Ovary (tissue), 7 donors: ENCODE measurements at regions not wholly inside any gene's neighbourhood (a gene's known extent, or its start where the extent isn't known, plus 50 kb on each side); places are given as distances from the start of the nearest gene placed in this dataset.

Experiments
- DNase-seq, 5 donors: peaks; one replicate each; pipeline ENCODE4 v3.0.0-alpha.2; 2019 to 2020
- H3K27ac ChIP-seq, 2 donors: fragments of 200-600 bp; one replicate each; pipeline versions ENCODE4 v1.5.1 to v1.8.0; 2019 to 2022
- H3K27me3 ChIP-seq: fragments of 200-600 bp; one replicate; pipeline ENCODE4 v1.8.0; 2022
- H3K36me3 ChIP-seq: fragments of 200-600 bp; sonication (generic); one replicate; pipeline ENCODE4 v1.5.1; 2019
- H3K4me1 ChIP-seq: one replicate; pipeline ENCODE4 v1.8.1; 2013; ENCODE audit warnings: mild to moderate bottlenecking, moderate library complexity; ENCODE audit not compliant: insufficient read depth
- H3K4me3 ChIP-seq: fragments of 200-600 bp; sonication (generic); one replicate; pipeline ENCODE4 v1.5.1; 2017
- H3K9me3 ChIP-seq, 2 donors: fragments of 200-600 bp in 1 of 2; sonication (generic) in 1 of 2; one replicate each; pipeline versions ENCODE4 v1.5.1 to v1.8.1; 2013 to 2019; ENCODE audit warnings: mild to moderate bottlenecking in 1 of 2, moderate library complexity in 1 of 2
- CTCF ChIP-seq, 3 donors: fragments of 450-650 bp in 2 of 3; fragments of 200-600 bp in 1 of 3; IDR thresholded peaks; one replicate each; pipeline versions ENCODE4 v1.5.1 to v1.8.0; 2016 to 2022; ENCODE audit warnings: antibody characterized with exemption in 3 of 3, mild to moderate bottlenecking in 1 of 3
- EP300 ChIP-seq: sonication (generic); formaldehyde crosslinking; IDR thresholded peaks from one replicate; pipeline ENCODE4 v1.6.1; 2017; ENCODE audit warnings: antibody characterized with exemption
- POLR2A ChIP-seq: fragments of 450-650 bp; IDR thresholded peaks from one replicate; pipeline ENCODE4 v1.6.1; 2017; ENCODE audit warnings: antibody characterized with exemption, mild to moderate bottlenecking, moderate library complexity
- WGBS, 3 donors: extraction: QIAGEN DNeasy Blood & Tissue Kit in 1 of 3; methylation state at CpG; one replicate each; pipeline versions ENCODE4 v1.1.5 to v1.1.7; 2013 to 2017; 5-methylcytosine and 5-hydroxymethylcytosine counted together
- intact Hi-C, 4 donors: fragments of 100-400 bp; cut with DNase I; formaldehyde crosslinking; loops; one replicate each; pipeline versions ENCODE4 v1.11.0 to v1.15.1; 2022 to 2023
- donor health status: DM: no; HTN: no; CAD: no; lungs with moderate emphysema.
- donor health status: DM: no; HTN: no; CAD: no.
- donor health status: Bipolar disorder and iron deficiency.
- donor health status: DM: no; HTN: no; CAD: no.
- donor health status: DM: yes; HTN: yes; CAD: no.

GRCh38 chr1:66435541-66435940 is 98.4 kb upstream of the SGIP1 start:
- DNase-seq, result no peak
- WGBS, 3 donors, result 51 to 56% (median 54%) methylated on average over 1 of the region's 1 CpG
- H3K4me1 ChIP-seq, result no peaks in the 10 kb centered on the region
- H3K27me3 ChIP-seq, result no peaks in the 10 kb centered on the region
- intact Hi-C loops, result no loop called here
- TF ChIP-seq CTCF (IDR thresholded peaks at IDR 0.05), result no peak
- no peak for TF ChIP-seq POLR2A
- TF ChIP-seq EP300, result no peak
- no peak overlapping the region for H3K4me3 ChIP-seq
- H3K9me3 ChIP-seq, result no peaks in the 10 kb centered on the region
- H3K36me3 ChIP-seq, result no peaks in the 10 kb centered on the region
- no peak overlapping the region for H3K27ac ChIP-seq

- no peak overlapping the region for H3K4me3 ChIP-seq
- TF ChIP-seq CTCF (IDR thresholded peaks at IDR 0.05), result no peak
- TF ChIP-seq EP300, result no peak
- TF ChIP-seq POLR2A, result no peak
- no peaks in the 10 kb centered on the region for H3K9me3 ChIP-seq
- no peak for DNase-seq
- no peaks in the 10 kb centered on the region for H3K4me1 ChIP-seq
- no peak overlapping the region for H3K27ac ChIP-seq
- H3K27me3 ChIP-seq, result no peaks in the 10 kb centered on the region
- WGBS, 3 donors, result 80 to 81% (median 80%) methylated on average over 4 of the region's 4 CpGs
- no peaks in the 10 kb centered on the region for H3K36me3 ChIP-seq
- intact Hi-C loops, result no loop called here
Measured at GRCh38 chr1:66436378-66437135, 97.4 kb upstream of the SGIP1 start.

- WGBS, 3 donors, result 78 to 87% (median 86%) methylated on average over 2 of the region's 2 CpGs
- intact Hi-C loops, result no loop called here
- Histone ChIP-seq H3K9me3 (no peaks in the 10 kb centered on the region), H3K36me3 (no peaks in the 10 kb centered on the region), H3K4me3 (no peak overlapping the region), H3K4me1 (no peaks in the 10 kb centered on the region), H3K27ac (no peak overlapping the region), H3K27me3 (no peaks in the 10 kb centered on the region)
- no peak for DNase-seq
- TF ChIP-seq POLR2A, result no peak
- no peak for TF ChIP-seq EP300
- no peak for TF ChIP-seq CTCF (IDR thresholded peaks at IDR 0.05)
Measured at GRCh38 chr1:66437136-66437401, 96.9 kb upstream of the SGIP1 start.

GRCh38 chr1:66438062-66438461 is 95.9 kb upstream of the SGIP1 start:
- no peak overlapping the region for H3K4me3 ChIP-seq
- 86 to 91% (median 88%) methylated on average over 1 of the region's 1 CpG for WGBS, 3 donors
- no peaks in the 10 kb centered on the region for H3K9me3 ChIP-seq
- no peaks in the 10 kb centered on the region for H3K27me3 ChIP-seq
- no peaks in the 10 kb centered on the region for H3K4me1 ChIP-seq
- TF ChIP-seq EP300, result no peak
- TF ChIP-seq POLR2A, result no peak
- no peak for TF ChIP-seq CTCF (IDR thresholded peaks at IDR 0.05)
- H3K36me3 ChIP-seq, result no peaks in the 10 kb centered on the region
- no peak overlapping the region for H3K27ac ChIP-seq
- DNase-seq, result no peak
- intact Hi-C loops, result no loop called here
